BE2C (cell line): ENCODE measurements at regions not wholly inside any gene's neighbourhood (a gene's known extent, or its start where the extent isn't known, plus 50 kb on each side); places are given as distances from the start of the nearest gene placed in this dataset.
A peak's percentile ranks its signal among the peaks of the same experiment; 100 is the strongest.

Source experiments
- DNase-seq: peaks from one replicate; pipeline ENCODE4 v3.0.0-alpha.2; 2020
- H3K27me3 ChIP-seq: fragments of 250-450 bp; sonication (Bioruptor Pico); 2 replicates; pipeline ENCODE4 v1.5.1; 2020; ENCODE audit warnings: mild to moderate bottlenecking
- H3K36me3 ChIP-seq: fragments of 250-450 bp; sonication (Bioruptor Pico); 2 replicates; pipeline ENCODE4 v1.5.1; 2020; ENCODE audit warnings: mild to moderate bottlenecking
- H3K4me1 ChIP-seq: fragments of 250-450 bp; sonication (Bioruptor Pico); 2 replicates; pipeline ENCODE4 v1.5.1; 2020
- H3K4me3 ChIP-seq: 2 replicates; pipeline ENCODE4 v1.5.1; 2011; ENCODE audit warnings: low read depth, low read length
- H3K9me3 ChIP-seq: fragments of 250-450 bp; sonication (Bioruptor Pico); 2 replicates; pipeline ENCODE4 v1.5.1; 2020
- CTCF ChIP-seq: IDR thresholded peaks from 2 replicates; pipeline ENCODE4 v1.5.1; 2012; ENCODE audit warnings: mild to moderate bottlenecking, low read depth, low read length

GRCh38 chr10:113316506-113316905, 236.3 kb upstream of the HABP2 start:
- TF ChIP-seq CTCF: peak; percentile 19; the same call in 1 of the 2 replicates
- DNase-seq: no peak
- H3K27me3 ChIP-seq: no peaks in the 10 kb centered on the region
- H3K4me3 ChIP-seq: no peak overlapping the region
- no peaks in the 10 kb centered on the region for H3K9me3 ChIP-seq
- no peaks in the 10 kb centered on the region; the same call in 1 of the 2 replicates for H3K4me1 ChIP-seq
- H3K36me3 ChIP-seq: no peaks in the 10 kb centered on the region

GRCh38 chr10:113317489-113317888, 235.4 kb upstream of the HABP2 start:
- Histone ChIP-seq H3K4me1 (no peaks in the 10 kb centered on the region; the same call in 1 of the 2 replicates), H3K27me3 (no peaks in the 10 kb centered on the region), H3K9me3 (no peaks in the 10 kb centered on the region), H3K36me3 (no peaks in the 10 kb centered on the region), H3K4me3 (no peak overlapping the region)
- TF ChIP-seq CTCF: no peak
- no peak for DNase-seq

- no peaks in the 10 kb centered on the region for H3K27me3 ChIP-seq
Observed at GRCh38 chr10:113319479-113319878, 233.4 kb upstream of the HABP2 start.

GRCh38 chr10:113320211-113320610, 232.6 kb upstream of the HABP2 start:
- no peak for DNase-seq
- no peak overlapping the region for H3K4me3 ChIP-seq
- H3K9me3 ChIP-seq: peaks cover 3% of the 10 kb centered on the region
- TF ChIP-seq CTCF: no peak
- H3K36me3 ChIP-seq: no peaks in the 10 kb centered on the region
- no peaks in the 10 kb centered on the region for H3K27me3 ChIP-seq
- H3K4me1 ChIP-seq: no peaks in the 10 kb centered on the region; the same call in 1 of the 2 replicates

More at GRCh38 chr10:113319479-113319878, 233.4 kb upstream of the HABP2 start:
- TF ChIP-seq CTCF: no peak
- no peaks in the 10 kb centered on the region; the same call in 1 of the 2 replicates for H3K4me1 ChIP-seq
- H3K4me3 ChIP-seq: no peak overlapping the region
- H3K9me3 ChIP-seq: peaks cover 3% of the 10 kb centered on the region
- H3K36me3 ChIP-seq: no peaks in the 10 kb centered on the region
- no peak for DNase-seq

- DNase-seq: no peak
- TF ChIP-seq CTCF: no peak
- Histone ChIP-seq H3K9me3 (peaks cover 3% of the 10 kb centered on the region), H3K36me3 (no peaks in the 10 kb centered on the region), H3K27me3 (no peaks in the 10 kb centered on the region), H3K4me1 (peaks cover 4% of the 10 kb centered on the region), H3K4me3 (no peak overlapping the region)
Observed at GRCh38 chr10:113320987-113321386, 231.9 kb upstream of the HABP2 start.

GRCh38 chr10:113322843-113323242, 230.0 kb upstream of the HABP2 start:
- Histone ChIP-seq H3K4me1 (peaks cover 20% of the 10 kb centered on the region), H3K9me3 (peaks cover 3% of the 10 kb centered on the region), H3K27me3 (no peaks in the 10 kb centered on the region), H3K4me3 (no peak overlapping the region), H3K36me3 (no peaks in the 10 kb centered on the region)
- no peak for TF ChIP-seq CTCF
- no peak for DNase-seq
